Neutrophil (primary cell): ENCODE measurements at regions not wholly inside any gene's neighbourhood (a gene's known extent, or its start where the extent isn't known, plus 50 kb on each side); places are given as distances from the start of the nearest gene placed in this dataset.

Experiments used
- H3K27ac ChIP-seq: fragments of 200-600 bp; sonication (generic); 2 replicates; pipeline ENCODE4 v1.5.1; 2016; ENCODE audit warnings: mild to moderate bottlenecking, moderate library complexity
- H3K27me3 ChIP-seq: fragments of 200-600 bp; sonication (generic); 2 replicates; pipeline ENCODE4 v1.6.0; 2016; ENCODE audit warnings: mild to moderate bottlenecking
- H3K36me3 ChIP-seq: fragments of 200-600 bp; sonication (generic); 2 replicates; pipeline ENCODE4 v1.5.1; 2017
- H3K4me1 ChIP-seq, 2 experiments: fragments of 200-600 bp in 1 of 2; sonication (generic) in 1 of 2; 1 replicate in 1 of 2; 2 replicates in 1 of 2; pipeline versions ENCODE4 v1.5.1 to v1.6.1; 2013 to 2016; ENCODE audit warnings: low read depth in 1 of 2, low read length in 1 of 2, mild to moderate bottlenecking in 1 of 2, moderate library complexity in 1 of 2; ENCODE audit not compliant: control insufficient read depth in 1 of 2, insufficient read depth in 1 of 2
- H3K4me3 ChIP-seq, 2 experiments: fragments of 200-600 bp in 1 of 2; sonication (generic) in 1 of 2; 1 replicate in 1 of 2; 2 replicates in 1 of 2; pipeline ENCODE4 v1.5.1; 2013 to 2016; ENCODE audit warnings: low read depth in 1 of 2, low read length in 1 of 2, mild to moderate bottlenecking in 1 of 2, moderate library complexity in 1 of 2
- H3K9me3 ChIP-seq: fragments of 200-600 bp; sonication (generic); 2 replicates; pipeline ENCODE4 v1.5.1; 2016
- TF ChIP-seq, protein P1 (sequence below): fragments of 200-600 bp; sonication (generic); IDR thresholded peaks from 2 replicates; pipeline ENCODE4 v1.5.1; 2016; ENCODE audit warnings: antibody characterized with exemption

- TF ChIP-seq, protein P1, sequence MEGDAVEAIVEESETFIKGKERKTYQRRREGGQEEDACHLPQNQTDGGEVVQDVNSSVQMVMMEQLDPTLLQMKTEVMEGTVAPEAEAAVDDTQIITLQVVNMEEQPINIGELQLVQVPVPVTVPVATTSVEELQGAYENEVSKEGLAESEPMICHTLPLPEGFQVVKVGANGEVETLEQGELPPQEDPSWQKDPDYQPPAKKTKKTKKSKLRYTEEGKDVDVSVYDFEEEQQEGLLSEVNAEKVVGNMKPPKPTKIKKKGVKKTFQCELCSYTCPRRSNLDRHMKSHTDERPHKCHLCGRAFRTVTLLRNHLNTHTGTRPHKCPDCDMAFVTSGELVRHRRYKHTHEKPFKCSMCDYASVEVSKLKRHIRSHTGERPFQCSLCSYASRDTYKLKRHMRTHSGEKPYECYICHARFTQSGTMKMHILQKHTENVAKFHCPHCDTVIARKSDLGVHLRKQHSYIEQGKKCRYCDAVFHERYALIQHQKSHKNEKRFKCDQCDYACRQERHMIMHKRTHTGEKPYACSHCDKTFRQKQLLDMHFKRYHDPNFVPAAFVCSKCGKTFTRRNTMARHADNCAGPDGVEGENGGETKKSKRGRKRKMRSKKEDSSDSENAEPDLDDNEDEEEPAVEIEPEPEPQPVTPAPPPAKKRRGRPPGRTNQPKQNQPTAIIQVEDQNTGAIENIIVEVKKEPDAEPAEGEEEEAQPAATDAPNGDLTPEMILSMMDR: no peak
- peaks cover 11% of the 10 kb centered on the region for H3K27me3 ChIP-seq
- H3K36me3 ChIP-seq: no peaks in the 10 kb centered on the region
- no peak overlapping the region for H3K4me3 ChIP-seq
- H3K4me1 ChIP-seq: no peaks in the 10 kb centered on the region
- H3K9me3 ChIP-seq: no peaks in the 10 kb centered on the region
- H3K27ac ChIP-seq: no peak overlapping the region
These were observed 290.7 kb downstream of the KLF6 start for GRCh38 chr10:3494131-3494837.

DNA sequence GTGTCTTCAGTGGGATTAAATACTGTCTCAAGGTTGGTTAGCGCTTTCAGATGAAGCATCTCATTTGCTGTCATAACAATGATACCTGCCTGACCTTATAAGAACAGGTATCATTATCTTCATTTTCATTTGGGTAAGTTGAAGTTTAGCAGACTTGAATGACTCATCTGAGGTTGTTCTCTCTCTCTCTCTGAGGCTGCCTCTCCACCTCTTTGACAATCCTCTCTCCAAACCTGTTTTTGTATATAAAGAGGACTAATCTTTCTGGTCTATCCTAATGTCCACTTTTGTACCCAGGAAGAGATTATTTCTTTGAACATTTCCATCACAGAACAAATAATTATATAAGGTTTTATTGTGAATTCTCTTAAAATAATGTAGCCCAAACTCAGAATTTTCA, 291.4 kb downstream of the KLF6 start:
- TF ChIP-seq, protein P1: no peak
- peaks cover 11% of the 10 kb centered on the region for H3K27me3 ChIP-seq
- no peaks in the 10 kb centered on the region for H3K36me3 ChIP-seq
- no peak overlapping the region for H3K4me3 ChIP-seq
- no peak overlapping the region for H3K27ac ChIP-seq
- no peaks in the 10 kb centered on the region for H3K9me3 ChIP-seq
- no peaks in the 10 kb centered on the region for H3K4me1 ChIP-seq

- Histone ChIP-seq H3K4me1 (no peaks in the 10 kb centered on the region), H3K9me3 (no peaks in the 10 kb centered on the region), H3K4me3 (no peak overlapping the region), H3K27me3 (peaks cover 6% of the 10 kb centered on the region), H3K36me3 (no peaks in the 10 kb centered on the region), H3K27ac (no peak overlapping the region)
- TF ChIP-seq, protein P1: no peak
These were observed 293.4 kb downstream of the KLF6 start for GRCh38 chr10:3491571-3491970.

DNA sequence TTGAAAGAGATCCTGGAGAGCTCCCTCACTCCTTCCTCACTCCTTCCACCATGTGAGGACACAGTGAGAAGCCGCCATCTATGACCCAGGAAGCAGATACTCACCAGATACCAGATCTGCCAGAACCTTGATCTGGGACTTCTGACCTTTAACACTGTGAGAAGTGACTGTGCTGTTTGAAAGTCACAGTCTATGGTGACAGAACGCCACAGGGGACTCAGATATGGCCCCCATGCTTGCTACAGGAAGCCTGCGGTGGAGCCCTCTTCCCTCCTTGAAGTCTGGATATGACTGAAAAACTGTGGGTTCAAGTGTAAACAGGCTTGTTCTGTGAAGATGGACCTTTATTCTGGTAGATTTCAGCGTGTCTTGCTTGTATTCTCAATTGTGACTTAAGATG, 297.8 kb downstream of the KLF6 start:
- TF ChIP-seq, protein P1: no peak
- no peaks in the 10 kb centered on the region for H3K9me3 ChIP-seq
- peaks cover 9 to 10% of the 10 kb centered on the region in 2 experiments for H3K4me1 ChIP-seq

GRCh38 chr10:3486346-3487065, 298.5 kb downstream of the KLF6 start:
- Histone ChIP-seq H3K9me3 (no peaks in the 10 kb centered on the region), H3K27me3 (peaks cover 12% of the 10 kb centered on the region), H3K4me1 (peaks cover 9 to 10% of the 10 kb centered on the region in 2 experiments), H3K27ac (no peak overlapping the region), H3K4me3 (no peak overlapping the region), H3K36me3 (no peaks in the 10 kb centered on the region)
- TF ChIP-seq, protein P1: no peak

More for the DNA sequence above, 297.8 kb downstream of the KLF6 start:
- Histone ChIP-seq H3K27ac (no peak overlapping the region), H3K27me3 (peaks cover 6% of the 10 kb centered on the region), H3K36me3 (no peaks in the 10 kb centered on the region), H3K4me3 (no peak overlapping the region)
